IMR-90 (cell line): ENCODE measurements at regions not wholly inside any gene's neighbourhood (a gene's known extent, or its start where the extent isn't known, plus 50 kb on each side); places are given as distances from the start of the nearest gene placed in this dataset.

Experiments
- ATAC-seq: fragments of 200-7000 bp; cut with Tn5 transposase; 2 replicates; pipeline ENCODE4 v1.9.1; 2020; ENCODE audit warnings: low read depth, mild to moderate bottlenecking, moderate library complexity
- BruUV-seq: library from RNA; stranded (reverse); fragments of 400-500 nt; replicated peaks from 2 replicates; lab custom pipeline; 2021; lab: Mats Ljungman, UMichigan
- CTCF ChIA-PET: fragments of 300-600 bp; formaldehyde crosslinking; extraction: SDS; loops from one replicate; lab custom pipeline; 2021; ENCODE audit warnings: antibody characterized with exemption; lab: Yijun Ruan, JAX
- POLR2A ChIA-PET: fragments of 300-600 bp; sonication (Branson Sonifier 250); formaldehyde crosslinking; loops from one replicate; lab custom pipeline; 2022; ENCODE audit warnings: antibody characterized with exemption; ENCODE audit not compliant: unreplicated experiment; lab: Charles Lee
- DNase-seq: peaks from one replicate; pipeline ENCODE4 v3.0.0; 2013
- H2AFZ ChIP-seq: replicated peaks from 2 replicates; pipeline ENCODE3; 2013; ENCODE audit warnings: low read length, mild to moderate bottlenecking; ENCODE audit not compliant: poor library complexity
- H2AK5ac ChIP-seq: 2 replicates; pipeline ENCODE4 v1.6.1; 2013; ENCODE audit warnings: low read depth, low read length, inconsistent platforms
- H2AK9ac ChIP-seq: replicated peaks from 2 replicates; pipeline ENCODE3; 2013; ENCODE audit warnings: mild to moderate bottlenecking, low read depth, low read length, moderate library complexity; ENCODE audit not compliant: poor library complexity
- H2BK120ac ChIP-seq: 2 replicates; pipeline ENCODE4 v1.6.1; 2013; ENCODE audit warnings: low read depth, low read length, inconsistent platforms
- H2BK15ac ChIP-seq: 3 replicates; pipeline ENCODE4 v1.6.1; 2013; ENCODE audit warnings: low read depth, low read length, inconsistent platforms
- H2BK20ac ChIP-seq: 2 replicates; pipeline ENCODE4 v1.6.1; 2013; ENCODE audit warnings: low read depth, mild to moderate bottlenecking, inconsistent platforms, low read length, moderate library complexity
- H2BK5ac ChIP-seq: 2 replicates; pipeline ENCODE4 v1.6.1; 2013; ENCODE audit warnings: mild to moderate bottlenecking, low read depth, low read length, inconsistent platforms; ENCODE audit not compliant: poor library complexity, severe bottlenecking
- H3K14ac ChIP-seq: replicated peaks from 2 replicates; pipeline ENCODE4 v1.6.1; 2013; ENCODE audit warnings: low read depth, low read length, inconsistent platforms
- H3K18ac ChIP-seq: 2 replicates; pipeline ENCODE4 v1.6.1; 2013; ENCODE audit warnings: low read depth, low read length, control low read depth
- H3K23ac ChIP-seq: 2 replicates; pipeline ENCODE4 v1.6.1; 2013; ENCODE audit warnings: low read depth, low read length, inconsistent platforms
- H3K27ac ChIP-seq: 2 replicates; pipeline ENCODE4 v1.5.1; 2013; ENCODE audit warnings: mild to moderate bottlenecking, control low read depth, low read length; ENCODE audit not compliant: insufficient read depth
- H3K27me3 ChIP-seq: 2 replicates; pipeline ENCODE4 v1.6.1; 2013; ENCODE audit warnings: low read length; ENCODE audit not compliant: control insufficient read depth, insufficient read depth
- H3K36me3 ChIP-seq: 2 replicates; pipeline ENCODE4 v1.6.1; 2013; ENCODE audit warnings: low read length, mixed read lengths; ENCODE audit not compliant: control insufficient read depth, insufficient read depth
- H3K4ac ChIP-seq: 2 replicates; pipeline ENCODE4 v1.6.1; 2013; ENCODE audit warnings: low read depth, low read length, inconsistent platforms
- H3K4me1 ChIP-seq: 2 replicates; pipeline ENCODE4 v1.6.1; 2013; ENCODE audit warnings: low read length, mixed read lengths; ENCODE audit not compliant: control insufficient read depth, insufficient read depth
- H3K4me2 ChIP-seq: 2 replicates; pipeline ENCODE4 v1.6.1; 2013; ENCODE audit warnings: low read depth, mild to moderate bottlenecking, control low read depth, low read length, moderate library complexity
- H3K4me3 ChIP-seq: 2 replicates; pipeline ENCODE4 v1.5.1; 2013; ENCODE audit warnings: low read depth, mild to moderate bottlenecking, control low read depth, low read length, moderate library complexity; ENCODE audit not compliant: insufficient read depth
- H3K56ac ChIP-seq: 2 replicates; pipeline ENCODE4 v1.6.1; 2013; ENCODE audit warnings: low read length, inconsistent platforms; ENCODE audit not compliant: insufficient read depth; ENCODE audit errors: extremely low read depth
- H3K79me1 ChIP-seq, 2 experiments: 2 replicates each; pipeline ENCODE4 v1.6.1; 2013; ENCODE audit warnings: low read length in 2 of 2, inconsistent platforms in 1 of 2, low read depth in 1 of 2
- H3K9ac ChIP-seq: 2 replicates; pipeline ENCODE4 v1.6.1; 2013; ENCODE audit warnings: low read depth, low read length, control low read depth
- H3K9me1 ChIP-seq: 2 replicates; pipeline ENCODE4 v1.6.1; 2013; ENCODE audit warnings: low read length, inconsistent platforms; ENCODE audit not compliant: insufficient read depth
- H3K9me3 ChIP-seq: 2 replicates; pipeline ENCODE4 v1.6.1; 2013; ENCODE audit warnings: low read length; ENCODE audit not compliant: control insufficient read depth, insufficient read depth
- H4K20me1 ChIP-seq: 2 replicates; pipeline ENCODE4 v1.6.1; 2013; ENCODE audit warnings: low read length, inconsistent platforms; ENCODE audit not compliant: insufficient read depth
- H4K5ac ChIP-seq: 2 replicates; pipeline ENCODE4 v1.6.1; 2013; ENCODE audit warnings: mild to moderate bottlenecking, low read depth, low read length, control low read depth
- H4K8ac ChIP-seq, 2 experiments: 2 replicates each; pipeline ENCODE4 v1.6.1; 2013; ENCODE audit warnings: low read depth in 2 of 2, low read length in 2 of 2, control low read depth in 1 of 2, inconsistent platforms in 1 of 2
- H4K91ac ChIP-seq: 2 replicates; pipeline ENCODE4 v1.6.1; 2013; ENCODE audit warnings: low read depth, low read length, inconsistent platforms; ENCODE audit not compliant: insufficient read depth
- BHLHE40 ChIP-seq: fragments of 150-350 bp; IDR thresholded peaks from 2 replicates; pipeline ENCODE4 v1.6.1; 2016; ENCODE audit warnings: mild to moderate bottlenecking, low read depth, low read length
- CEBPB ChIP-seq: IDR thresholded peaks from 2 replicates; pipeline ENCODE4 v1.6.1; 2012; ENCODE audit warnings: low read depth, low read length, improper control_type of control experiment
- CHD1 ChIP-seq: IDR thresholded peaks from 2 replicates; pipeline ENCODE4 v1.6.1; 2012; ENCODE audit warnings: low read depth, low read length, improper control_type of control experiment
- FOS ChIP-seq: fragments of 150-350 bp; IDR thresholded peaks from 2 replicates; pipeline ENCODE4 v1.6.1; 2016; ENCODE audit warnings: low read depth, low read length
- MAFK ChIP-seq: IDR thresholded peaks from 2 replicates; pipeline ENCODE4 v1.6.1; 2012; ENCODE audit warnings: low read depth, low read length, improper control_type of control experiment
- MAZ ChIP-seq: IDR thresholded peaks from 2 replicates; pipeline ENCODE4 v1.6.1; 2012; ENCODE audit warnings: low read depth, mild to moderate bottlenecking, low read length, improper control_type of control experiment, moderate library complexity, borderline replicate concordance
- MXI1 ChIP-seq: IDR thresholded peaks from 2 replicates; pipeline ENCODE4 v1.6.1; 2012; ENCODE audit warnings: low read depth, mild to moderate bottlenecking, low read length, moderate library complexity, borderline replicate concordance
- NFE2L2 ChIP-seq: fragments of 150-350 bp; IDR thresholded peaks from 2 replicates; pipeline ENCODE4 v1.6.1; 2016; ENCODE audit warnings: low read depth, mild to moderate bottlenecking, low read length
- POLR2A ChIP-seq: IDR thresholded peaks from 2 replicates; pipeline ENCODE4 v1.6.1; 2012; ENCODE audit warnings: mild to moderate bottlenecking, low read depth, low read length
- RAD21 ChIP-seq: IDR thresholded peaks from 2 replicates; pipeline ENCODE4 v1.6.1; 2012; ENCODE audit warnings: low read length, improper control_type of control experiment
- RCOR1 ChIP-seq: IDR thresholded peaks from 2 replicates; pipeline ENCODE4 v1.6.1; 2012; ENCODE audit warnings: mild to moderate bottlenecking, low read length, improper control_type of control experiment; ENCODE audit not compliant: insufficient replicate concordance
- RFX5 ChIP-seq: IDR thresholded peaks from 2 replicates; pipeline ENCODE4 v1.8.0; 2012; ENCODE audit warnings: low read depth, mild to moderate bottlenecking, low read length, moderate library complexity
- SMC3 ChIP-seq: fragments of 150-350 bp; IDR thresholded peaks from 2 replicates; pipeline ENCODE4 v1.6.1; 2016; ENCODE audit warnings: low read depth, mild to moderate bottlenecking, antibody characterized with exemption, low read length, moderate library complexity
- dilution Hi-C: fragments of 300-500 bp; cut with HindIII; formaldehyde crosslinking; loops from one replicate; pipeline ENCODE4 v1.14.3; 2018; ENCODE audit warnings: low sequenced_read_pairs; ENCODE audit not compliant: unreplicated experiment
- in situ Hi-C: fragments of 300-500 bp; cut with MboI; formaldehyde crosslinking; loops from 3 replicates; pipeline ENCODE4 v1.14.3; 2019; ENCODE audit warnings: low sequenced_read_pairs, inconsistent platforms, mixed read lengths
- intact Hi-C: fragments of 100-400 bp; cut with micrococcal nuclease; formaldehyde crosslinking; loops from 2 replicates; pipeline ENCODE4 v1.10.0; 2022
- TF ChIP-seq, protein P1 (sequence below): conservative IDR thresholded peaks from 2 replicates; pipeline ENCODE4 v1.5.1; 2012; ENCODE audit warnings: mild to moderate bottlenecking, low read depth, low read length, improper control_type of control experiment
- TF ChIP-seq, protein P2 (sequence below): fragments of 150-350 bp; IDR thresholded peaks from 2 replicates; pipeline ENCODE4 v1.6.1; 2016; ENCODE audit warnings: low read depth, mild to moderate bottlenecking, low read length, moderate library complexity, borderline replicate concordance
- TF ChIP-seq, protein P3 (sequence below): fragments of 150-350 bp; IDR thresholded peaks from 2 replicates; pipeline ENCODE4 v1.6.1; 2017; ENCODE audit warnings: mild to moderate bottlenecking, antibody characterized with exemption, low read length, low read depth

DNA sequence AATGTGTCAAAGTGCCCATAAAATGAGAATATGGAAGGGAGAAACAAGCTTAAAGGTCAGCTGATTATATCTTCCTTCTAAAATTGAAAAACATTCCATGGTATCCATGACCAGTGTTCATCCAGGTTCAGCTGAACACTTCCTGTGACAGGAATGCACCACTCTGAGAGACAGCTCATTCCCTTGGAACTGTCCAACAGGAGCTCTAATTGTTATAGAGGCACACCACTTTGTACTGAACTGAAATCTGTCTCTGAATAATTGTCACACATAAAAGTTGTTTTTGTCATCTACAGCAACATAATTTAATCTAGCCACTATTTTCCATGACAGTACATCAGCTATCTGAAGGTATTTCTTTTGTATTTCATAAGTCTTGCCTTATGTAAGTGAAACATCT is 195.9 kb upstream of the ZNF804A start:
- Histone ChIP-seq H3K4me2 (no peak overlapping the region), H2AK5ac (no peak overlapping the region), H2BK5ac (no peak overlapping the region), H2AFZ (no peak overlapping the region), H4K5ac (no peak overlapping the region), H3K9me1 (no peaks in the 10 kb centered on the region), H3K4me1 (no peaks in the 10 kb centered on the region), H3K14ac (no peak overlapping the region), H2AK9ac (no peak overlapping the region), H4K8ac (no peak overlapping the region), H2BK20ac (no peak overlapping the region), H4K20me1 (no peaks in the 10 kb centered on the region), H3K27ac (no peak overlapping the region), H3K36me3 (no peaks in the 10 kb centered on the region), H3K23ac (no peak overlapping the region), H3K18ac (no peak overlapping the region), H3K9me3 (no peaks in the 10 kb centered on the region; the same call in 1 of the 2 replicates), H3K56ac (no peak overlapping the region), H3K4ac (no peak overlapping the region), H3K79me1 (no peaks in the 10 kb centered on the region), H3K4me3 (no peak overlapping the region), H3K9ac (no peak overlapping the region), H4K91ac (no peak overlapping the region), H2BK120ac (no peak overlapping the region), H2BK15ac (no peak overlapping the region), H3K27me3 (no peaks in the 10 kb centered on the region)
- ChIA-PET POLR2A (no interaction called here), CTCF (no interaction called here)
- TF ChIP-seq RFX5 (no peak), MAZ (no peak), CEBPB (no peak), MAFK (no peak), SMC3 (no peak), FOS (no peak), BHLHE40 (no peak), CHD1 (no peak), RCOR1 (no peak), POLR2A (no peak), MXI1 (no peak), RAD21 (no peak), NFE2L2 (no peak)
- TF ChIP-seq, protein P1, sequence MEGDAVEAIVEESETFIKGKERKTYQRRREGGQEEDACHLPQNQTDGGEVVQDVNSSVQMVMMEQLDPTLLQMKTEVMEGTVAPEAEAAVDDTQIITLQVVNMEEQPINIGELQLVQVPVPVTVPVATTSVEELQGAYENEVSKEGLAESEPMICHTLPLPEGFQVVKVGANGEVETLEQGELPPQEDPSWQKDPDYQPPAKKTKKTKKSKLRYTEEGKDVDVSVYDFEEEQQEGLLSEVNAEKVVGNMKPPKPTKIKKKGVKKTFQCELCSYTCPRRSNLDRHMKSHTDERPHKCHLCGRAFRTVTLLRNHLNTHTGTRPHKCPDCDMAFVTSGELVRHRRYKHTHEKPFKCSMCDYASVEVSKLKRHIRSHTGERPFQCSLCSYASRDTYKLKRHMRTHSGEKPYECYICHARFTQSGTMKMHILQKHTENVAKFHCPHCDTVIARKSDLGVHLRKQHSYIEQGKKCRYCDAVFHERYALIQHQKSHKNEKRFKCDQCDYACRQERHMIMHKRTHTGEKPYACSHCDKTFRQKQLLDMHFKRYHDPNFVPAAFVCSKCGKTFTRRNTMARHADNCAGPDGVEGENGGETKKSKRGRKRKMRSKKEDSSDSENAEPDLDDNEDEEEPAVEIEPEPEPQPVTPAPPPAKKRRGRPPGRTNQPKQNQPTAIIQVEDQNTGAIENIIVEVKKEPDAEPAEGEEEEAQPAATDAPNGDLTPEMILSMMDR = no peak
- TF ChIP-seq, protein P2, sequence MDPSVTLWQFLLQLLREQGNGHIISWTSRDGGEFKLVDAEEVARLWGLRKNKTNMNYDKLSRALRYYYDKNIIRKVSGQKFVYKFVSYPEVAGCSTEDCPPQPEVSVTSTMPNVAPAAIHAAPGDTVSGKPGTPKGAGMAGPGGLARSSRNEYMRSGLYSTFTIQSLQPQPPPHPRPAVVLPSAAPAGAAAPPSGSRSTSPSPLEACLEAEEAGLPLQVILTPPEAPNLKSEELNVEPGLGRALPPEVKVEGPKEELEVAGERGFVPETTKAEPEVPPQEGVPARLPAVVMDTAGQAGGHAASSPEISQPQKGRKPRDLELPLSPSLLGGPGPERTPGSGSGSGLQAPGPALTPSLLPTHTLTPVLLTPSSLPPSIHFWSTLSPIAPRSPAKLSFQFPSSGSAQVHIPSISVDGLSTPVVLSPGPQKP = no peak
- TF ChIP-seq, protein P3, sequence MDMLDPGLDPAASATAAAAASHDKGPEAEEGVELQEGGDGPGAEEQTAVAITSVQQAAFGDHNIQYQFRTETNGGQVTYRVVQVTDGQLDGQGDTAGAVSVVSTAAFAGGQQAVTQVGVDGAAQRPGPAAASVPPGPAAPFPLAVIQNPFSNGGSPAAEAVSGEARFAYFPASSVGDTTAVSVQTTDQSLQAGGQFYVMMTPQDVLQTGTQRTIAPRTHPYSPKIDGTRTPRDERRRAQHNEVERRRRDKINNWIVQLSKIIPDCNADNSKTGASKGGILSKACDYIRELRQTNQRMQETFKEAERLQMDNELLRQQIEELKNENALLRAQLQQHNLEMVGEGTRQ = no peak
- no TSS peak for BruUV-seq
- intact Hi-C loops = no loop called here
- DNase-seq (no peak), ATAC-seq (no peak)
- in situ Hi-C loops = no loop called here
- dilution Hi-C loops = no loop called here
